Keratinocyte (primary cell): ENCODE measurements at regions not wholly inside any gene's neighbourhood (a gene's known extent, or its start where the extent isn't known, plus 50 kb on each side); places are given as distances from the start of the nearest gene placed in this dataset.
"Not testable (repeated sequence)": the region's sequence is repeated elsewhere in the genome, so short reads cannot be mapped to it uniquely, and the experiment has no call there.

Experiments
- DNase-seq: peaks from one replicate; pipeline ENCODE4 v3.0.0-alpha.2; 2011; ENCODE audit warnings: low read depth, missing footprints, low spot score
- FAIRE-seq: peaks from 2 replicates; lab custom pipeline; 2011; peaks lifted over from hg19 to GRCh38; lab: Jason Lieb, UNC
- H2AFZ ChIP-seq: 2 replicates; pipeline ENCODE4 v1.6.0; 2012; ENCODE audit warnings: low read length, control low read depth, inconsistent platforms; ENCODE audit not compliant: control insufficient read depth
- H3K27ac ChIP-seq: 2 replicates; pipeline ENCODE4 v1.5.1; 2011; ENCODE audit warnings: low read length; ENCODE audit not compliant: control insufficient read depth, insufficient read depth
- H3K27me3 ChIP-seq: 3 replicates; pipeline ENCODE4 v1.6.0; 2011; ENCODE audit warnings: low read length; ENCODE audit not compliant: control insufficient read depth, insufficient read depth; ENCODE audit errors: extremely low read depth
- H3K36me3 ChIP-seq, 2 experiments: 2 replicates in 1 of 2; 3 replicates in 1 of 2; pipeline ENCODE4 v1.5.1; 2011; ENCODE audit warnings: low read length in 2 of 2, mild to moderate bottlenecking in 1 of 2; ENCODE audit not compliant: control insufficient read depth in 2 of 2, insufficient read depth in 2 of 2; ENCODE audit errors: extremely low read depth in 1 of 2
- H3K4me1 ChIP-seq: 3 replicates; pipeline ENCODE4 v1.5.1; 2011; ENCODE audit warnings: low read length; ENCODE audit not compliant: control insufficient read depth, insufficient read depth; ENCODE audit errors: extremely low read depth
- H3K4me2 ChIP-seq: 3 replicates; pipeline ENCODE4 v1.6.0; 2011; ENCODE audit warnings: low read depth, low read length; ENCODE audit not compliant: control insufficient read depth, insufficient read depth; ENCODE audit errors: extremely low read depth
- H3K4me3 ChIP-seq, 3 experiments: fragments of 200-600 bp in 1 of 3; sonication (generic) in 1 of 3; 2 replicates in 2 of 3; 3 replicates in 1 of 3; pipeline ENCODE4 v1.5.1; 2011 to 2016; ENCODE audit warnings: low read length in 3 of 3, mild to moderate bottlenecking in 3 of 3, control low read depth in 2 of 3, inconsistent platforms in 1 of 3, low read depth in 1 of 3, mixed read lengths in 1 of 3, mixed run types in 1 of 3, moderate library complexity in 1 of 3; ENCODE audit not compliant: control insufficient read depth in 2 of 3, insufficient read depth in 2 of 3; ENCODE audit errors: extremely low read depth in 1 of 3
- H3K79me2 ChIP-seq: 2 replicates; pipeline ENCODE4 v1.6.0; 2012; ENCODE audit warnings: low read length; ENCODE audit not compliant: control insufficient read depth, insufficient read depth
- H3K9ac ChIP-seq: 3 replicates; pipeline ENCODE4 v1.6.0; 2011; ENCODE audit warnings: low read length; ENCODE audit not compliant: control insufficient read depth, insufficient read depth; ENCODE audit errors: extremely low read depth
- H3K9me1 ChIP-seq: 3 replicates; pipeline ENCODE4 v1.6.0; 2011; ENCODE audit warnings: low read length; ENCODE audit not compliant: control insufficient read depth, insufficient read depth; ENCODE audit errors: extremely low read depth
- H3K9me3 ChIP-seq: 2 replicates; pipeline ENCODE4 v1.5.1; 2012; ENCODE audit warnings: low read depth, low read length; ENCODE audit not compliant: control insufficient read depth
- H4K20me1 ChIP-seq: 3 replicates; pipeline ENCODE4 v1.6.0; 2011; ENCODE audit warnings: low read length; ENCODE audit not compliant: control insufficient read depth, insufficient read depth; ENCODE audit errors: extremely low read depth
- CTCF ChIP-seq, 3 experiments: IDR thresholded peaks in 1 of 3; conservative IDR thresholded peaks in 1 of 3; optimal IDR thresholded peaks in 1 of 3; 2 replicates in 2 of 3; 3 replicates in 1 of 3; pipeline versions ENCODE3 to v1.5.1; 2011; ENCODE audit warnings: low read length in 3 of 3, mild to moderate bottlenecking in 3 of 3, moderate library complexity in 2 of 3, control low read depth in 1 of 3, inconsistent platforms in 1 of 3; ENCODE audit not compliant: insufficient read depth in 2 of 3; ENCODE audit errors: extremely low read depth in 1 of 3
- EZH2 ChIP-seq: IDR thresholded peaks from one replicate; pipeline ENCODE4 v1.6.1; 2012; ENCODE audit warnings: inconsistent platforms, mild to moderate bottlenecking, low read length, moderate library complexity
- dilution Hi-C: fragments of 300-500 bp; cut with MboI; formaldehyde crosslinking; loops from one replicate; pipeline ENCODE4 v1.7.0; 2020; ENCODE audit warnings: low sequenced_read_pairs; ENCODE audit not compliant: extremely low pct_ligation_motif_present

GRCh38 chr2:144971786-144972335 lies 451.9 kb upstream of the ZEB2 start:
- Histone ChIP-seq H3K9ac (no peak overlapping the region), H3K27ac (no peak overlapping the region), H3K9me3 (no peaks in the 10 kb centered on the region), H3K36me3 (no peaks in the 10 kb centered on the region), H3K9me1 (no peaks in the 10 kb centered on the region), H3K27me3 (no peaks in the 10 kb centered on the region), H3K79me2 (no peaks in the 10 kb centered on the region), H3K4me3 (no peak overlapping the region), H2AFZ (no peak overlapping the region), H4K20me1 (no peaks in the 10 kb centered on the region), H3K4me2 (no peak overlapping the region), H3K4me1 (no peaks in the 10 kb centered on the region)
- no peak for DNase-seq
- FAIRE-seq = no peak
- TF ChIP-seq CTCF (optimal IDR thresholded peaks at IDR 0.05 in 1 of 3, IDR thresholded peaks at IDR 0.05 in 1 of 3, conservative IDR thresholded peaks at IDR 0.05 in 1 of 3; ENCODE audit: extremely low read depth in 1 of 3, insufficient read depth in 2 of 3, low read length in 3 of 3) (no peak), EZH2 (no peak)
- dilution Hi-C loops = no loop called here

DNA sequence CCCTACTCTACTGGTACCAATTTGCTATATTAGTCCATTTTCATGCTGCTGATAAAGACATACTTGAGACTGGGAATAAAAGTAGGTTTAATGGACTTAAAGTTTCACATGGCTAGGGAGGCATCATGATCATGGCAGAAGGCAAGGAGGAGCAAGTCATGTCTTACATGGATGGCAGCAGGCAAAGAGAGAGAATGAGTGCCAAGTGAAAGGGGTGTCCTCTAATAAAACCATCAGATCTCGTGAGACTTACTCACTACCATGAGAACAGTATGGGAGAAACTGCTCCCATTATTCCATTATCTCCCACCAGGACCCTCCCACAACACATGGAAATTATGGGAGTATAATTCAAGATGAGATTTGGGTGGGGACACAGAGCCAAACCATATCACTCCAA lies 450.5 kb upstream of the ZEB2 start:
- H3K4me1 ChIP-seq, H3K36me3 ChIP-seq, H3K27ac ChIP-seq, H2AFZ ChIP-seq, H3K9me1 ChIP-seq, H3K9ac ChIP-seq, DNase-seq, dilution Hi-C loops, H3K79me2 ChIP-seq, H3K4me2 ChIP-seq, H4K20me1 ChIP-seq, H3K27me3 ChIP-seq, H3K9me3 ChIP-seq, FAIRE-seq, H3K4me3 ChIP-seq: not testable (repeated sequence)

DNA sequence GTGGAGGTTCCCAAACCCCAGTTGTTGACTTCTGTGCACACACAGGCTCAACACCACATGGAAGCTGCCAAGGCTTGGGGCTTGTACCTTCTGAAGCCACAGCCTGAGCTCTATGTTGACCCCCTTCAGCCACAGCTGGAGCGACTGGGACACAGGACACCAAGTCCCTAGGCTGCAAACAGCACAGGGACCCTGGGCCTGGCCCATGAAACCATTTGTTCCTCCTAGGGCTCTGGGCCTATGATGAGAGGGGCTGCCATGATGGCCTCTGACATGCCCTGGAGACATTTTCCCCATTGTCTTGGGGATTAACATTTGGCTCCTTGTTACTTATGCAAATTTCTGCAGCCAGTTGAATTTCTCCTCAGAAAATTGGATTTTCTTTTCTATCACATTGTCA lies 449.6 kb upstream of the ZEB2 start:
- H3K9ac ChIP-seq, H3K27me3 ChIP-seq, H3K36me3 ChIP-seq, H3K9me1 ChIP-seq, H3K4me1 ChIP-seq, dilution Hi-C loops, H3K4me2 ChIP-seq, H2AFZ ChIP-seq, H4K20me1 ChIP-seq, H3K27ac ChIP-seq, FAIRE-seq, H3K79me2 ChIP-seq, H3K9me3 ChIP-seq, DNase-seq, H3K4me3 ChIP-seq: not testable (repeated sequence)
